Mucosa of gallbladder (tissue), 1 donor: ENCODE measurements at regions not wholly inside any gene's neighbourhood (a gene's known extent, or its start where the extent isn't known, plus 50 kb on each side); places are given as distances from the start of the nearest gene placed in this dataset.
A peak's percentile ranks its signal among the peaks of the same experiment; 100 is the strongest.

Experiments
- DNase-seq: peaks from one replicate; pipeline ENCODE4 v3.0.0-alpha.2; 2020; ENCODE audit warnings: low spot score
- donor health status: DM: no; HTN: no; CAD: no.

DNA sequence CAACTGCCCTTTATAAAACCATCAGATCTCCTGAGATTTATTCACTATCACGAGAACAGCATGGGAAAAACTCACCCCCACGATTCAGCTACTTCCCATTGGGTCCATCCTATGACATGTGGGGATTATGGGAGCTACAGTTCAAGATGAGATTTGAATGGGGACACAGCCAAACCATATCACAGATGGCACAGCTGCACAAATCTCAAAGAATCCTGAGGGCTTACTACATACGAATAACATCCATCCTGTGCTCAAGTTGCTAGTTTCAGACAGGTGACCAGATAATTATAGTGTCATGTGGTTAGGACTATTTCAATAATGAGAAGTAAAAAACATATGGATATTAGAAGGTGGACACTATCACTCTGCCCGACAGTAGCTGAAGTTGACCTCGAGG lies 211.2 kb downstream of the NUAK1 start:
- no peak for DNase-seq

GRCh38 chr12:105928436-105928835 lies 210.3 kb downstream of the NUAK1 start:
- DNase-seq, result peak; percentile 57

- no peak for DNase-seq
Observed at GRCh38 chr12:105929192-105929591, 209.6 kb downstream of the NUAK1 start.

GRCh38 chr12:105930557-105931503 lies 207.9 kb downstream of the NUAK1 start:
- DNase-seq, result no peak

- no peak for DNase-seq
Observed at GRCh38 chr12:105931762-105932570, 206.8 kb downstream of the NUAK1 start.

GRCh38 chr12:105933671-105934665 lies 204.8 kb downstream of the NUAK1 start:
- peak; percentile 16 for DNase-seq

- DNase-seq, result no peak
Observed at GRCh38 chr12:105935106-105935505, 203.6 kb downstream of the NUAK1 start.

DNA sequence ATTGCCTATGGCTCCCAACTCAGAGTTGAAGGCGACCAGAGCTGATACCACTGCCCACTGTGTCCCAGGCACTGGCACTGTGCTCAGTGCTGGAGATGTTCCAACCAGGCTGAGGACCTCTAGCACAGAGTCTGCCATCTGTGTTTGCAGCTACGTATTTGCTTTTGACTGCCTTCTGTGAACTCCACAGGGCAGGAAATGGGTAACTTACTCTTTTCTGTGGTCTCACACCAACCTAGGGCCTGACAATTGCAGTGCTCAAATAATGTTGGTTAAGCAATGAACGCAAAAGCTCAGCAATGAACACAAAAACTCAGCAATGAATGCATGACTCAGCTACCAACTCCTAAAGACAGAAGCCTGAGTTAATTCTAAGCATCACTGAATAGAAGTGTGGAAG lies 202.8 kb downstream of the NUAK1 start:
- no peak for DNase-seq

DNA sequence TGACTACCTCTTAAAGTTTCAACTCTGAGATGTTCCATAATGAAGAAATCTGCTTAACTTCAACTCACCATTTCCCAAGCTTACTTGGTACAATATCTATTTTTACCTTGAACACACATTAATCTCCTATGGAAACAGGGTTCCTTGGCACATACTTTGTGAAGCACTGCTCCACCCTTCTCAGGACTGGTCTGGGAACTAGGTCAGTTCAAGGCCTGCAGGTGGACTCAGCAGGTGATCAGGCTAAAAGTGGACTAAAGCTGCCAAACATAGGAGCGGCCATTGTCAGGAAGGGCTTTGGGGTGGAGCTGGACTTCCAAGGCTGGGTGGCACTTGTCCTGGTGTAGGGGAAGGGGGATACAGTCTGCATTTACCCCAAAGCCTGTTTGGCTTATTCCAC lies 202.3 kb downstream of the NUAK1 start:
- DNase-seq, result no peak

- no peak for DNase-seq
Observed at GRCh38 chr12:105937009-105937408, 201.7 kb downstream of the NUAK1 start.

- DNase-seq, result no peak
Observed at GRCh38 chr12:105939181-105939721, 199.5 kb downstream of the NUAK1 start.

DNA sequence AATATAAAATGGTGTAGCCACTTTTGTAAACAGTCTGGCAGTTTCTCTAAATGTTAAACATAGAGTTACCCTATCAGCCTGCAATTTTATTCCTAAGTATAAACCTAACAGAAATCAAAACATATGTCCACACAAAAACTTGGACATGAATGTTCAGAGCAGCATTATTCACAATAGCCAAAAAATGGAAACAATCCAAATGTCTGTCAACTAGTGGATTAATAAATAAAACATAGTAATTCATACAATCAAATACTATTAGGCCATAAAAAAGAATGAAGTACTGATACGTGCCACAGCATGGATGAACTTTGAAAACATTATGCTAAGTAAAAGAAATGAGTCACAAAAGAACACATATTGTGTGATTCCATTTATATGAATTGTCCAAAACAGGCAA lies 196.5 kb downstream of the NUAK1 start:
- no peak for DNase-seq

- DNase-seq, result no peak
Observed at GRCh38 chr12:105943525-105943924, 195.2 kb downstream of the NUAK1 start.

GRCh38 chr12:105944628-105945027 lies 194.1 kb downstream of the NUAK1 start:
- DNase-seq, result no peak

DNA sequence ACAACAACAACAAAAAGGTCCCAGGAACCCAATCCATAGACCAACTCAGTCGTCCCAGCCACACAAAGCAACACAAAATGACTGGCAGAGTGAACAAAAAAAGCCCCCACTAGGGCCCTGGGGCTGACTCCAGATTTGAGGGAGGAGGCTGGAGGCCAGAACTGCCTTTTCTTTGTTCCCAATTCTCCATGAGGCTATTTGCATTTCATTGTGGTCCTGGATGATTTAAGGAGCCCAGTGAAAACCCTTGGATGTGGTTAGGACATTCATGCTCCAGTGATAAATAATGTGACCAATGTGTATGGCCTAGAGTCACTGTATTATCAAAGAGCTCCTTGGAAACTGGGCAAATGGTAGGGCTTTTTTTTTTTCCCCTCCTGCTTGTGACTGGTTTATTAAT lies 192.9 kb downstream of the NUAK1 start:
- DNase-seq, result no peak

DNA sequence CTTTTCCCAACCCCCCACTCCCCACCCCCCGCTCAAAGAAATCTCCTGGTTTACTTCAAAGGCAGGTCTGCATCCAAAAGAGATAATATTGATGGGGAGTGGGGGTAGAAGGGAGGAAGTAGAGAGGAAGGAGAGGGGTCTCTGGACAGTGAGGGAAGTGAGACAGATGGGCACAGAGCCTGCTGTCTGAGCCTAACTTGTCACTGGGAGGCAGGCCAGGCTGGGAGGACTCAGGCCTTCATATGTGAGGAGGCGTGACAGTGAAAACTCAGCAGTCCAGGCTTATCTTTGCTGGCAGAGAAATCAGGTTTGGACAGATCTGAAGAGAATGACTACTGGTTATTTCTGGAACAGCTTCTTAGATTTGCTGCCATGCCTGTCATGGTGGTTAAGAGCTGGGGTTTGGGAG lies 192.3 kb downstream of the NUAK1 start:
- no peak for DNase-seq

DNA sequence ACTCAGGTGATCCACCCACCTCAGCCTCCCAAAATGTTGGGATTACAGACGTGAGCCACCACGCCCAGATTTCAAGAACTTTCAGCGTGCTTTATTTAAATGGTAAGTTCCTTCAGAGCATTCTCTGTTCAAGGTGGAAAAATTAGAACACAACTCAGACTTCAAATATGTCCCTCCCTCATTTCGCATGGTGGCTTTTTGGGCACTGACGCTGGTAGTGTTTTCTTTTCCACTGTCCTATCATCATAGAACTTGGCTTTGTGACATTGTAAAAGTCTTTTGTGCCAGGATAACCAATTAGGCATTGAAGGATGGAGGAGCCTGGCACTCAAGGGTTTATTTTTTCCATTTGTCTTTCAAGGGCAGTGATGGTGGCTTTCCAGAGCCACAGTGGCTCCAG lies 190.8 kb downstream of the NUAK1 start:
- no peak for DNase-seq

- no peak for DNase-seq
Observed at GRCh38 chr12:105948331-105948730, 190.4 kb downstream of the NUAK1 start.

DNA sequence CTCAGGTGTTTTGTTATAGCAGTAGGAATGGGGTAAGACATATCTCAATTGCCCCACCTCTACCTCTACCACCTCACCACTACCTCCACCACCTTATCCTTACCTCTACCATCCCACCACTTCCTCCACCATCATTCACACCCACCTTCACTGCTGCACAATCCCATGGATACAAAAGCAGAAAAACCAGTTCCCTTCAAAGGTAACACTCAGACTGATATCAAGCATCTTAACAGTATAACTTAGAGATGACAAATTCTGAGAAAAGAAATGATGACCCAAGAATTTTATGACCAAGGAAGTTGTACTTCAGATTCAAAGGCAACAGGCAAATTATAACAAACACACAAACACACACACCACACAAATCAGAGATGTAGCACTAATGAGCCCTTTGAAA lies 189.4 kb downstream of the NUAK1 start:
- DNase-seq, result no peak

DNA sequence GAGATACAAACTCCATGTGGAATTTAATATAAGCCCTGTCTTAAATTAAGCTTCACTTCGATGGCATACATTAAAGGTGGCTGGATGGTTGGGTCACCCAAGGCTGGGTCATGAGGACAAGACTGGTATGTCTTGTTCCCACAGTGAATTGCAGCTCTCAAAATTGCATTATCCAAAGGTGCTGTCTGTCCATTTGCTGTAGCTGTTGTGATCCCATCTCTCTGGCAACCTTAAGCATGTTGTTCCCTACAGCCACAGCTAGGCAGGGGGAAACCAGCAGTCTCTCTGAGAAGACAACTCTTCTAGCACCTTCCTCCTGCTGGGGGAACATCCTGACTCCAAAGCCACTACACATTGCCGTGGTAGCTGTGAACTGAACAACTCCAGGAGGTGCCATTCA lies 187.0 kb downstream of the NUAK1 start:
- no peak for DNase-seq
